HFF-Myc (cell line): ENCODE measurements at regions not wholly inside any gene's neighbourhood (a gene's known extent, or its start where the extent isn't known, plus 50 kb on each side); places are given as distances from the start of the nearest gene placed in this dataset.

Experiments used
- DNase-seq: peaks from one replicate; pipeline ENCODE4 v3.0.0-alpha.2; 2011; ENCODE audit warnings: low read depth; ENCODE audit errors: extremely low read depth
- H3K4me3 ChIP-seq: replicated peaks from 2 replicates; pipeline ENCODE4 v1.5.1; 2011; ENCODE audit warnings: low read depth, mild to moderate bottlenecking, control low read depth, low read length
- CTCF ChIP-seq: IDR thresholded peaks from 2 replicates; pipeline ENCODE4 v1.5.1; 2012; ENCODE audit warnings: mild to moderate bottlenecking, low read depth, low read length, control low read depth; ENCODE audit errors: missing control alignments

GRCh38 chr2:183487326-183487725, 363.1 kb downstream of the NUP35 start:
- DNase-seq: no peak
- no peak for TF ChIP-seq CTCF
- no peak overlapping the region for H3K4me3 ChIP-seq

- TF ChIP-seq CTCF: no peak
- no peak for DNase-seq
- H3K4me3 ChIP-seq: no peak overlapping the region
Measured at GRCh38 chr2:183488421-183488820, 364.2 kb downstream of the NUP35 start.

- no peak overlapping the region for H3K4me3 ChIP-seq
- TF ChIP-seq CTCF: no peak
- no peak for DNase-seq
Measured at GRCh38 chr2:183490489-183490888, 366.2 kb downstream of the NUP35 start.

- no peak for TF ChIP-seq CTCF
- no peak for DNase-seq
- no peak overlapping the region for H3K4me3 ChIP-seq
Measured at GRCh38 chr2:183490914-183491313, 366.7 kb downstream of the NUP35 start.

- TF ChIP-seq CTCF: no peak
- DNase-seq: no peak
- H3K4me3 ChIP-seq: no peak overlapping the region
Measured at GRCh38 chr2:183493040-183493439, 368.8 kb downstream of the NUP35 start.

GRCh38 chr2:183495079-183495478, 370.8 kb downstream of the NUP35 start:
- no peak for DNase-seq
- TF ChIP-seq CTCF: no peak
- H3K4me3 ChIP-seq: no peak overlapping the region

- no peak for DNase-seq
- H3K4me3 ChIP-seq: no peak overlapping the region
- no peak for TF ChIP-seq CTCF
Measured at GRCh38 chr2:183495589-183496267, 371.5 kb downstream of the NUP35 start.
